HG02938 (cell line): ENCODE measurements at regions not wholly inside any gene's neighbourhood (a gene's known extent, or its start where the extent isn't known, plus 50 kb on each side); places are given as distances from the start of the nearest gene placed in this dataset.

Experiments used
- ATAC-seq: cut with Tn5 transposase; IDR thresholded peaks from one replicate; pipeline ENCODE4 v1.9.1; 2021; ENCODE audit warnings: mild to moderate bottlenecking, moderate library complexity; ENCODE audit not compliant: unreplicated experiment

DNA sequence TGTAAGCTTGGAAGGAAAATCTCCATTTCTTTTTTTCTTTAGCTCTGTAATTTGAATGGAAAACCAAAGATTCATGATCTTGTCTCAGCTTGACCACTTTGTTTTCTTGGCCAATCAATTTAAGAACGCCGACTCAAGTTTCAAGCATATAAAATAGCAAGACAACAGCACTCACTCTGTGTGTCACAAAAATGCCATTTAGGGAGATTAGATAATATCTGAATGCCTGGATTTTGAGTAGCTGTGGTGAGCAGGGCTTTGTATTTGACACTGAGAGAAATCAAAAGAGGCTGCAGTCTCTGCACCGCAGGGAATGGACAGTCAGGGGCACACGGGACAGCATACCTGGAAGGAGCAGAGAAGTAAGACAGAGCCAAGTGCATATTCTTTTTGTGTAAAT lies 209.5 kb upstream of the SLC10A2 start:
- ATAC-seq = no peak

GRCh38 chr13:103275081-103275480 lies 208.9 kb upstream of the SLC10A2 start:
- ATAC-seq = no peak

GRCh38 chr13:103273825-103274224 lies 207.6 kb upstream of the SLC10A2 start:
- ATAC-seq = no peak

DNA sequence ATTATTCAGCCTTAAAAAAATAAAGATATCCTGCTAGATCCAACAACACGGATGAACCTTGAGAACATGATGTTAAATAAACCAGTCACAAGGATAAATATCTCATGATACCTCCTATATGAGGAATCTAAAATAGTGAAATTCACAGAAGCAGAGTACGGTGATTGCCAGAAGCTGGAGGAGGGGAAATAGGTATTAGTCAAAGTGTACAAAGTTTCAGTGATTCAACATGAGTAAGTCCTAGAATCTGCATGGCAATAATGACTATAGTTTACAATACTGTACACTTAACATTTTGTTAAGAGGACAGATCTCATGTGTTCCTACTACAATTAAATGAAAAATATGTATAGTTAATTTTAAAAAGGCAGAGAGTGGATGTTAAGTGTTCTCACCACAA lies 206.6 kb upstream of the SLC10A2 start:
- ATAC-seq = peak; percentile 63

DNA sequence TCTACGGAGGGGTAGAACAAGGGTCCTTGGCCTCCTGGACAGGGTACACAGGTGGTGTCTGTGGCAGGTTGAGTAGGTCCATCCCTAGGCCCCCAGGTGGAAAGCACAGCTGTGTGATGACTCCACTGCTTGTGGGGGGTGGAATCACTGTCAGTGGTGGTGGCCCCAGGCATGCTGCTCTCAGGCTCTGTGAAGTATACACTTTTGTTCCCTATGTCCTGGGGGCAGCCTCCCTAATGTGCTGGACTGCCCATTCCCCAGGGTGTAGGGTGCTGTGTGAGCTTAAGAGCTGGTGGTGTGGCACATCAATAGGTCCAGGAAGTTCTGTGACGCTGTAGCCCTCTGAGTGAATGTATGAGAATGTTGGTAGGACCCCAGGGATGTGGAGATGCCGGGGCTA lies 197.2 kb upstream of the SLC10A2 start:
- ATAC-seq = no peak

GRCh38 chr13:103255587-103256301 lies 189.5 kb upstream of the SLC10A2 start:
- no peak for ATAC-seq

DNA sequence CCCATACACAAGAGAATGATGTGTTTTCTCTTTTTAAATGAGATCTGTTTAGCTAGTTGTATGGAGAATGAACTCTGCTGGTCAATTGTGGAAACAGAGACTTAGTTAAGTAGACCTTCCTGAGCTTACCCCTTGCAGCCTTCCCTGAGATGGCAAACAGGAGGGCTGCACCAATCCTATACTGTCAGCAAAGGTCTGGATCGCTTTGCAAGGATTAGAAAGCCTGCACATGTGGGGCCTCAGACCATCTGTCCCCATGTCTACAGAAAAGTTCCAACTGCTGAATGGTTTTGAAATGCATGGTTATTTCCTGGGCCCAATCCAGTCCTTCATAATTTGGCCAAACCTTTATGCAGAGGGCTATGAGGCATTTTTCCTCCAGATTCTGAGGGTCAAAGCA lies 183.9 kb upstream of the SLC10A2 start:
- ATAC-seq = no peak

DNA sequence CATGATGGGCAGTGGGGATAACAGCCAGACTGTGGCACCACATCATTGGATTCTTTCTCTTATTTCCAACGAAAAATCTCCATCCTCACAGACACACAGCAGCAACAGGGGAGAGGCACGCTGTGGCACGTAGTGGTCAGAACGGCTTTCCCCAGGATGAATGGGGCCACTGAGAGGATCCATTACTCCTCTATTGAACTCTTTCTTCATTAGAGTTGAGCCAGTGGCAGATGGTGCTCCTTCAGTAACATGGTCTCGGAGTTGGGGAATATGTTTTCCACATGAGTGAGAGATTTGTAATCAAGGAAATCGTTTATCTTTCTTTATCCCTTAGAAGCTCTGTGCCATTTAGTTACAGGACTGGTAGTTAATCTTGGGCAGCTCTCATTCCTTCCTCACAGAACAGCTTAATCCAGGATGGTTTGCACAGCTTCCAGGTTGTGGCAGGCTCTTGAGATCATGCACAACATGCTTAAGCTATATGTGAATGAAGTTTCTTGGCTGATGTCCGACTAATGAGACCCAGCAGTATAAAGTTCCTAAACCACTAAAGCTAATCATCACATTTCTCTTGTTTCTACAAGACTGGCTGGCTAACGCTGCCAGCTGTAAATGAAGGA lies 180.5 kb upstream of the SLC10A2 start:
- ATAC-seq = no peak

GRCh38 chr13:103243495-103243894 lies 177.3 kb upstream of the SLC10A2 start:
- ATAC-seq = no peak

DNA sequence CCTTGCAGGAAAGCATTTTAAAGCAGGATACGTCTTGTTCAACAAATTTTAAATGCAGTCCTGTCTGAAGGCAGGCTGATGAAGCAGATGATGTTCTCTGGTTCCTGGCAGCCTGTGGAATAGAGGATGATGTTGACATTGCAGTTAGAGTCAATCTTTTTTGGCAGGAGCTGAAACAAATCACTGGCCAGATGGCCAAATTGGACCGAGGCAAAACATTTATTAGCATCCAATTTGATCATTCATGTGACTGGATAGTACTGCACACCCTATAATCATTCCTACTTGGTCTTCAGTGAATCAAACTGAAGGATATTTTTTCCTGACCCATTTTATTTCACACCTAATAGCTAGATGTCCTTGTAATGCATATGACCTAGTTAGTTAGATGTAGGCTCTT lies 172.2 kb upstream of the SLC10A2 start:
- ATAC-seq = no peak

- ATAC-seq = no peak
Observed at GRCh38 chr13:103236213-103236612, 170.0 kb upstream of the SLC10A2 start.

- no peak for ATAC-seq
Observed at GRCh38 chr13:103229674-103230073, 163.5 kb upstream of the SLC10A2 start.

DNA sequence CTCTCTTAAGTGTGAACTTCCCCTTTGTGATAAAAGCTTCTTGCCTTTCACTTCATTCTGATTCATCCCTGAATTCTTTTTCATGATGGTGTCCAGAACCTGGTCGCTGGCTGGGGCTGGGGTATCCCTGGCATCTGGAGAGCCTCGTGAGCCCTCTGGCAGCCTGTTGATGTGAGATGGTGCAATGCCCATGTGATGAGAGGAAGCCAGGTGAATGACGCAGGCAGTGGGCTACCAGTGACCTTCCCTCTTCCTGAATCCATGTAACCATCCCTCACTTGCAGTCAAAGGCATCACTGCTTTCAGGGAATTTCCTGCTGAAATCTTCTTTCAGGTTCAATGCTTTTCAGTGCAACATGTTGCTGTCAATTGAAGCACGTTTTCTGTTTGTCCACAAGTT lies 158.6 kb upstream of the SLC10A2 start:
- no peak for ATAC-seq

- ATAC-seq = no peak
Observed at GRCh38 chr13:103222683-103223082, 156.5 kb upstream of the SLC10A2 start.

DNA sequence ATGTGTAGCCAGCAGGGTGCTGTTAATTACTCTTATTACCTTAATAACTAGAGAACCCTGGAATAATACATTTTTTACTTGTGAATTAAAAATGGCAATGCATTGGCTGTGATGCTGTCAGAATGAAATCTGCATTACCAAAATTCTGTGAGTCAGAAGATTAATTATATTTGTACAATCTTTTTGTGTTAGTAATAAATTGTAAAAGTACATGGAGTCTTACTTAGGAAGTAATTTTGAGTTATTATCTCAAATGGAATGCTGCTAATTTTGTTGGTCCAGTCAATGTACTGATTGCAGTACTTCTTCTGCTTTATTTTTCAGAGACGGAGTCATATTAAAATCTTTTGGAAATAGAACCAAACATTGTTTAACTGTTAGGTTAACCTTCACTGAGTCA lies 152.0 kb upstream of the SLC10A2 start:
- ATAC-seq = no peak

DNA sequence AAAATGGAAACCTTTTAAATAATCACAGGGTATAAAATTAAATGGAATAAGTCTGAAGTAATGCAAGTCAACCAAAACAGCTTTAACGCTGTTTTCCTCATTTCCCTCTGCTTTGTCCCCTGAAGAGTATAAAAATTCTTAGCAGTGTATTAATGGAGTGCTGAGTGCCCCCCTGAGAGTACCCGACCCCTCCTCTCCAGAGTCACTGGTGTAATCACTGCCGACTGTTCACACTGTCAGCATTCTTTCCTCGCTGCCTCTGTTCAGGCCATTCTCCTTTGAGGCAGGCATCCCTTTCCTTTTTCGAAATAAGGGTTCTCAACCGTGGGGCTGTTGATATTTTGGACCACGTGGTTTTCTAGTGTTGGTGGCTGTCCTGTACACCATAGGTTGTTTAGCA lies 146.9 kb upstream of the SLC10A2 start:
- ATAC-seq = no peak

DNA sequence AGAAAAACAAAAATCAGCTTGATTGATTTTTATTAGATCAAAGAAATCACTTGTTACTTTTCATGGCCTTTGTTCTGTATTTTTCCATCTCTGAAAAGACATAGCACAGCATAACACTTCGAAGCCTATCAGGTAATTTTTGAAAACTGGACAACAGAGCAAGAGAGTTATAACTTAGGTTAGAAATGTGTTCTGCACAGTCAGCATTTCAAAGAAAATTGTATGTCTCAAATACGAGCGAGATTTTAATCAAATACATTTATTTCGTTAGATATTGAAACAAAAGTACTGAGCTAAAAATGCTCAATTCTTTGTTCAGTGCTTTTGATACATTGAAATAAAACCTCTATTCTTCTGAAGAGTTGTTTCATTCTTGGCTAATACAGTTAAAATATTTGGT lies 144.1 kb upstream of the SLC10A2 start:
- no peak for ATAC-seq

DNA sequence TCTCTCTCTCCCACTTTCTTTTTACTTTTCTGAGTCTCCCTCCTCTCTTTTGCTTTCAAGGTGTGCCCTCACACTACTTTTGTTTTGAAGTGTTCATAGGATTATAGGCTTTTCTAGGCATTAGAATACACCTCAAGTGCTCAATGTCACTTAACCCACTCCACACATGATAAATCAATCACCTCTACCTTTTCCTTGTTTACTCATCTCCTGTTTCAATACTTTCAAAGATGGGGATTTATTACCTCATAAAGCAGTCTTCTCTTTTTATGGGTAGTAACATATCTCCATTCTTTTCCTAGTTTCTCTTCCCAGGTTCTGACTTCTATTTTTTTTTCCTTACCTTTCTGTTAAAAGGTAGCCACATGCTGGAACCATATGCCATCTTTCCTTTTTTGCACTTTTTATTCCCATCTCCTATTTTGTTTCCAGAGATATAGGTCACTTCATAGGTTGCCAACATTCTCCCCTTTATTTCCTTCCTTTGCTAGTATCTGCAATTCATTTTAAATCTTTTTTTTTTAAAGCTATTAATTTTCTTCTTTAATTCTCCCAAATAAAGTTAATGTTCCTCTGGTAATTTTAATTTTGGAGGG lies 137.6 kb upstream of the SLC10A2 start:
- no peak for ATAC-seq

GRCh38 chr13:103200118-103200885 lies 134.1 kb upstream of the SLC10A2 start:
- ATAC-seq = no peak

DNA sequence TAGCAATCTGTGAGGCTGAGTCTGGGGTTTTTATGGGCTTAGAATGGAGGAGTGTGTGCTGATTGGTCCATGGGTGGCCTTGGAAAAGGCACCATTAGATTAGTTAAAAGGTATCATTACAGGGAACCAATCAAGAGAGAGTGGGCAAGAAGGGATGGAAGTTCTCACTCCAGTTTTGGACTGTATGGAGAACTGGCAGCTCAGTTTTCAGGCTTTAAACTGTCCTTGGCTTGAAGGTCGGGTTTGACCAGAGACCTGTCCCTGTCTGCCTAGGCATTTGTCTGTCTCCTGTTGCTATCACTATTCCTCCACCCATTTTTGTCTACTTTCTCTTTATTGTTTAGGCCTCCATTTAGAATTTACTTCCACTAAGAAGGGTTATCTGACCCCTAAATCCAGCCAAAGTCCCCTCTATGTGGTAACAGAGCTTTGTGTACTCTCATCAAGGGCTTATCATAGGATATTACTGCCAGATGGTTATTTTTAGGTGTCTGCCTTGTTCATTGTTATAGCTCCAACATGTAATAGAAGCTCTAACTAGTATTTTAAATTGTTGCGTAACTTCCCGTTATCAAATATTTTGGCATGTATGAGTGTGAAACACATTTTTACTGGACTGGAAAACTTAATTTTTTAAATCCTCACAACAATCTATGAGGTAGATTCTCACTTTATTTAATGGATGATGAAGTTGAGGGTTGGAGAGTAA lies 133.3 kb upstream of the SLC10A2 start:
- ATAC-seq = no peak

GRCh38 chr13:103196356-103196755 lies 130.1 kb upstream of the SLC10A2 start:
- no peak for ATAC-seq
